GM23248 (cell line): ENCODE measurements at regions not wholly inside any gene's neighbourhood (a gene's known extent, or its start where the extent isn't known, plus 50 kb on each side); places are given as distances from the start of the nearest gene placed in this dataset.
"Not testable (repeated sequence)": the region's sequence is repeated elsewhere in the genome, so short reads cannot be mapped to it uniquely, and the experiment has no call there.

Experiments
- DNase-seq: peaks from one replicate; pipeline ENCODE4 v3.0.0-alpha.2; 2015
- H2AFZ ChIP-seq: fragments of 200-600 bp; sonication (generic); 2 replicates; pipeline ENCODE4 v1.6.1; 2016; ENCODE audit warnings: antibody characterized with exemption
- H3F3A ChIP-seq: fragments of 200-600 bp; sonication (generic); 2 replicates; pipeline ENCODE4 v1.6.1; 2016; ENCODE audit warnings: mild to moderate bottlenecking, antibody characterized with exemption, mixed run types; ENCODE audit not compliant: insufficient read depth
- H3K27ac ChIP-seq: fragments of 200-600 bp; sonication (generic); 2 replicates; pipeline ENCODE4 v1.5.1; 2016; ENCODE audit warnings: mild to moderate bottlenecking
- H3K27me3 ChIP-seq: fragments of 200-600 bp; sonication (generic); replicated peaks from 2 replicates; pipeline ENCODE4 v1.6.1; 2016; ENCODE audit warnings: mild to moderate bottlenecking; ENCODE audit not compliant: insufficient read depth
- H3K36me3 ChIP-seq: fragments of 200-600 bp; sonication (generic); 2 replicates; pipeline ENCODE4 v1.6.1; 2016; ENCODE audit warnings: low read depth, mild to moderate bottlenecking
- H3K4me1 ChIP-seq: fragments of 200-600 bp; sonication (generic); 2 replicates; pipeline ENCODE4 v1.6.1; 2016; ENCODE audit warnings: mild to moderate bottlenecking; ENCODE audit not compliant: insufficient read depth
- H3K4me2 ChIP-seq: fragments of 200-600 bp; sonication (generic); one replicate; pipeline ENCODE4 v1.6.1; 2016; ENCODE audit warnings: mild to moderate bottlenecking; ENCODE audit not compliant: unreplicated experiment
- H3K4me3 ChIP-seq: fragments of 200-600 bp; sonication (generic); 2 replicates; pipeline ENCODE4 v1.5.1; 2016; ENCODE audit warnings: mild to moderate bottlenecking
- H3K79me2 ChIP-seq: fragments of 200-600 bp; sonication (generic); 2 replicates; pipeline ENCODE4 v1.6.1; 2016; ENCODE audit warnings: mild to moderate bottlenecking; ENCODE audit not compliant: insufficient read depth
- H3K9ac ChIP-seq: fragments of 200-600 bp; sonication (generic); 2 replicates; pipeline ENCODE4 v1.6.1; 2016; ENCODE audit warnings: mild to moderate bottlenecking
- H3K9me2 ChIP-seq: fragments of 200-600 bp; sonication (generic); 2 replicates; pipeline ENCODE4 v1.6.1; 2016; ENCODE audit warnings: mixed run types, mild to moderate bottlenecking, moderate library complexity; ENCODE audit not compliant: insufficient read depth
- H3K9me3 ChIP-seq: fragments of 200-600 bp; sonication (generic); one replicate; pipeline ENCODE4 v1.6.1; 2017; ENCODE audit warnings: low read depth
- H4K20me1 ChIP-seq: fragments of 200-600 bp; sonication (generic); 2 replicates; pipeline ENCODE4 v1.6.0; 2016; ENCODE audit not compliant: insufficient read depth
- EZH2 ChIP-seq: fragments of 200-600 bp; sonication (generic); IDR thresholded peaks from 2 replicates; pipeline ENCODE4 v1.6.1; 2018; ENCODE audit warnings: antibody characterized with exemption, mild to moderate bottlenecking; ENCODE audit not compliant: insufficient read depth, poor library complexity, severe bottlenecking
- EZH2phosphoT487 ChIP-seq: fragments of 200-600 bp; sonication (generic); IDR thresholded peaks from 2 replicates; pipeline ENCODE4 v1.6.1; 2018; ENCODE audit warnings: antibody characterized with exemption, moderate library complexity, mild to moderate bottlenecking, low read depth; ENCODE audit not compliant: insufficient read depth
- WGBS, 2 experiments: methylation state at CpG; one replicate each; pipeline ENCODE4 v1.1.6; 2015 to 2017; ENCODE audit warnings: low lambda C conversion rate in 2 of 2, low coverage in 1 of 2; ENCODE audit errors: missing lambda C conversion rate in 2 of 2; 5-methylcytosine and 5-hydroxymethylcytosine counted together
- in situ Hi-C: fragments of 300-500 bp; cut with MboI; formaldehyde crosslinking; loops from 2 replicates; pipeline ENCODE4 v1.15.0; 2020

GRCh38 chr1:78329475-78329874, 161.3 kb upstream of the PTGFR start:
- no peaks in the 10 kb centered on the region for H3K79me2 ChIP-seq
- H3F3A ChIP-seq = no peaks in the 10 kb centered on the region
- no peaks in the 10 kb centered on the region for H3K4me1 ChIP-seq
- H3K9me3 ChIP-seq = no peaks in the 10 kb centered on the region
- no peak overlapping the region for H3K9ac ChIP-seq
- DNase-seq = no peak
- no peaks in the 10 kb centered on the region for H3K9me2 ChIP-seq
- TF ChIP-seq EZH2phosphoT487 = no peak
- no peak for TF ChIP-seq EZH2
- no peaks in the 10 kb centered on the region for H3K36me3 ChIP-seq
- H3K4me2 ChIP-seq = no peak overlapping the region
- no peak overlapping the region for H3K4me3 ChIP-seq
- no peaks in the 10 kb centered on the region for H3K27me3 ChIP-seq
- 96 to 98% methylated on average over 5 of the region's 5 CpGs for WGBS, 2 experiments
- no peaks in the 10 kb centered on the region for H4K20me1 ChIP-seq
- in situ Hi-C loops = no loop called here
- no peak overlapping the region for H3K27ac ChIP-seq
- no peak overlapping the region for H2AFZ ChIP-seq

GRCh38 chr1:78331799-78332198, 159.0 kb upstream of the PTGFR start:
- no peaks in the 10 kb centered on the region for H3K27me3 ChIP-seq
- no peak for TF ChIP-seq EZH2phosphoT487
- no peak for TF ChIP-seq EZH2
- no peak overlapping the region for H2AFZ ChIP-seq
- no peaks in the 10 kb centered on the region for H3K9me2 ChIP-seq
- H3K36me3 ChIP-seq = no peaks in the 10 kb centered on the region
- no peak overlapping the region for H3K27ac ChIP-seq
- no peak overlapping the region for H3K4me3 ChIP-seq
- no peaks in the 10 kb centered on the region for H4K20me1 ChIP-seq
- in situ Hi-C loops = no loop called here
- H3K9me3 ChIP-seq = no peaks in the 10 kb centered on the region
- no peak overlapping the region for H3K4me2 ChIP-seq
- no peaks in the 10 kb centered on the region for H3K79me2 ChIP-seq
- H3K9ac ChIP-seq = no peak overlapping the region
- no peak for DNase-seq
- peaks cover 9% of the 10 kb centered on the region; the same call in 1 of the 2 replicates for H3F3A ChIP-seq
- WGBS, 2 experiments = 83 to 85% methylated on average over 1 of the region's 1 CpG
- H3K4me1 ChIP-seq = 0 out of 2 replicates have a peak, but pooled peaks cover 7% of the 10 kb centered on the region

GRCh38 chr1:78333502-78333901, 157.3 kb upstream of the PTGFR start:
- no peaks in the 10 kb centered on the region for H3K36me3 ChIP-seq
- H3K79me2 ChIP-seq = no peaks in the 10 kb centered on the region
- no peaks in the 10 kb centered on the region for H3K27me3 ChIP-seq
- 0 out of 2 replicates have a peak, but pooled peaks cover 7% of the 10 kb centered on the region for H3K4me1 ChIP-seq
- H3K4me3 ChIP-seq = no peak overlapping the region
- no peak overlapping the region for H3K9ac ChIP-seq
- H4K20me1 ChIP-seq = no peaks in the 10 kb centered on the region
- no peak for TF ChIP-seq EZH2phosphoT487
- TF ChIP-seq EZH2 = no peak
- H3K27ac ChIP-seq = no peak overlapping the region
- H3F3A ChIP-seq = peaks cover 9% of the 10 kb centered on the region; the same call in 1 of the 2 replicates
- in situ Hi-C loops = no loop called here
- H3K4me2 ChIP-seq = no peak overlapping the region
- no peak overlapping the region for H2AFZ ChIP-seq
- peak; percentile 35 for DNase-seq
- H3K9me2 ChIP-seq = no peaks in the 10 kb centered on the region
- no peaks in the 10 kb centered on the region for H3K9me3 ChIP-seq
- 75 to 85% methylated on average over 4 of the region's 4 CpGs for WGBS, 2 experiments

- no peak overlapping the region for H3K9ac ChIP-seq
- H3K4me3 ChIP-seq = no peak overlapping the region
- 92 to 95% methylated on average over 2 of the region's 2 CpGs for WGBS, 2 experiments
- no peaks in the 10 kb centered on the region for H4K20me1 ChIP-seq
- peaks cover 12% of the 10 kb centered on the region for H3F3A ChIP-seq
- peaks cover 11% of the 10 kb centered on the region for H3K4me1 ChIP-seq
- H3K9me3 ChIP-seq = no peaks in the 10 kb centered on the region
- TF ChIP-seq EZH2 (no peak), EZH2phosphoT487 (no peak)
- H3K27ac ChIP-seq = no peak overlapping the region
- H3K9me2 ChIP-seq = no peaks in the 10 kb centered on the region
- H3K36me3 ChIP-seq = no peaks in the 10 kb centered on the region
- DNase-seq = no peak
- no peaks in the 10 kb centered on the region for H3K27me3 ChIP-seq
- H3K79me2 ChIP-seq = no peaks in the 10 kb centered on the region
- no peak overlapping the region for H3K4me2 ChIP-seq
- in situ Hi-C loops = no loop called here
- no peak overlapping the region for H2AFZ ChIP-seq
Observed at GRCh38 chr1:78334114-78334513, 156.7 kb upstream of the PTGFR start.

GRCh38 chr1:78334952-78335351, 155.8 kb upstream of the PTGFR start:
- no peaks in the 10 kb centered on the region for H3K9me3 ChIP-seq
- no peaks in the 10 kb centered on the region for H3K79me2 ChIP-seq
- H3K9ac ChIP-seq = no peak overlapping the region
- no peaks in the 10 kb centered on the region for H3K27me3 ChIP-seq
- H4K20me1 ChIP-seq = no peaks in the 10 kb centered on the region
- no peaks in the 10 kb centered on the region for H3K9me2 ChIP-seq
- no peak overlapping the region for H3K4me3 ChIP-seq
- no peak overlapping the region for H3K4me2 ChIP-seq
- H3K4me1 ChIP-seq = peaks cover 20% of the 10 kb centered on the region
- H3F3A ChIP-seq = peaks cover 20% of the 10 kb centered on the region
- no peak for TF ChIP-seq EZH2phosphoT487
- 7 to 11% methylated on average over 4 of the region's 4 CpGs for whole genome bisulfite sequencing, 2 experiments
- in situ Hi-C loops = no loop called here
- peak; percentile 72 for DNase-seq
- peak overlapping the region; percentile 28 for H2AFZ ChIP-seq
- no peaks in the 10 kb centered on the region for H3K36me3 ChIP-seq
- peak overlapping the region; percentile 11; the same call in 1 of the 2 replicates for H3K27ac ChIP-seq

GRCh38 chr1:78336751-78337150, 154.0 kb upstream of the PTGFR start:
- in situ Hi-C loops, H3K4me2 ChIP-seq, H3K27ac ChIP-seq, H2AFZ ChIP-seq, H4K20me1 ChIP-seq, H3K9me2 ChIP-seq, H3K36me3 ChIP-seq, H3K79me2 ChIP-seq, DNase-seq, H3K9ac ChIP-seq, H3K9me3 ChIP-seq, H3K27me3 ChIP-seq, H3K4me3 ChIP-seq: not testable (repeated sequence)
- H3F3A ChIP-seq = peaks cover 36% of the 10 kb centered on the region
- 91% methylated on average over 3 of the region's 3 CpGs for WGBS, 2 experiments
- H3K4me1 ChIP-seq = peaks cover 35% of the 10 kb centered on the region
